Parathyroid adenoma (tissue), 2 donors: ENCODE measurements at regions not wholly inside any gene's neighbourhood (a gene's known extent, or its start where the extent isn't known, plus 50 kb on each side); places are given as distances from the start of the nearest gene placed in this dataset.
"Not testable (repeated sequence)": the region's sequence is repeated elsewhere in the genome, so short reads cannot be mapped to it uniquely, and the experiment has no call there.

Source experiments
- H2AFZ ChIP-seq: fragments of 300-600 bp; sonication (generic); one replicate; pipeline ENCODE4 v1.7.0; 2017; ENCODE audit warnings: antibody characterized with exemption, mild to moderate bottlenecking
- H3K27ac ChIP-seq: fragments of 300-600 bp; sonication (generic); one replicate; pipeline ENCODE4 v1.7.0; 2017
- H3K27me3 ChIP-seq: fragments of 300-600 bp; sonication (generic); one replicate; pipeline ENCODE4 v1.7.0; 2017; ENCODE audit warnings: low read length; ENCODE audit not compliant: control insufficient read depth, insufficient read depth
- H3K36me3 ChIP-seq: fragments of 300-600 bp; sonication (generic); one replicate; pipeline ENCODE4 v1.7.0; 2017; ENCODE audit warnings: low read length; ENCODE audit not compliant: control insufficient read depth, insufficient read depth
- H3K4me1 ChIP-seq: fragments of 300-600 bp; sonication (generic); one replicate; pipeline ENCODE4 v1.7.0; 2017; ENCODE audit warnings: control low read depth
- H3K4me2 ChIP-seq: fragments of 300-600 bp; sonication (generic); one replicate; pipeline ENCODE4 v1.7.0; 2017; ENCODE audit warnings: low read length
- H3K4me3 ChIP-seq: fragments of 300-600 bp; sonication (generic); one replicate; pipeline ENCODE4 v1.7.0; 2017; ENCODE audit warnings: low read depth, low read length
- H3K79me2 ChIP-seq: fragments of 300-600 bp; sonication (generic); one replicate; pipeline ENCODE4 v1.7.0; 2017; ENCODE audit warnings: control low read depth
- H3K9ac ChIP-seq: fragments of 300-600 bp; sonication (generic); one replicate; pipeline ENCODE4 v1.7.0; 2017; ENCODE audit warnings: mild to moderate bottlenecking
- H3K9me3 ChIP-seq: fragments of 300-600 bp; sonication (generic); one replicate; pipeline ENCODE4 v1.7.0; 2017; ENCODE audit warnings: low read length; ENCODE audit not compliant: control insufficient read depth
- TF ChIP-seq, protein P1 (sequence below): fragments of 300-600 bp; sonication (generic); IDR thresholded peaks from one replicate; pipeline ENCODE4 v1.7.0; 2017; ENCODE audit warnings: antibody characterized with exemption, mild to moderate bottlenecking
- donor health status: primary hyperparathyroidism.

DNA sequence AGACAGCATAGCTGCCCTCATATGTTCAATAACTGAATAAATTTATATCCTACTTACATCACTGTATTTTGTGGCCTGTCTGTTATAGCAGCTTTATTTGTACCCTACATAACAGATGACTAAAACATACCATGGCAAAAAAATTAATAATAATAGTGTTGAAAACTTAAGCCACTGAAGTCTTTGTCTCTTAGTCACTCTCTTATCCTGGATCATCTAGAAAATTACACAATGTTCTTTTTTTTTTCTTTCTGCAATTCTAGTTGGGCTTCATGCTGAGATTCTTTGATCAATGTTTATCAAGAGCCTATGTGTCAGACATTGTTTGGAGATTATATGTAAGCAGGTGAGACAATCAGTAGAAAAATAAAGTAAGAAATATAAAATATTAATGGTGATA lies 519.3 kb upstream of the ARPP21 start:
- H3K9ac ChIP-seq, result no peak overlapping the region

DNA sequence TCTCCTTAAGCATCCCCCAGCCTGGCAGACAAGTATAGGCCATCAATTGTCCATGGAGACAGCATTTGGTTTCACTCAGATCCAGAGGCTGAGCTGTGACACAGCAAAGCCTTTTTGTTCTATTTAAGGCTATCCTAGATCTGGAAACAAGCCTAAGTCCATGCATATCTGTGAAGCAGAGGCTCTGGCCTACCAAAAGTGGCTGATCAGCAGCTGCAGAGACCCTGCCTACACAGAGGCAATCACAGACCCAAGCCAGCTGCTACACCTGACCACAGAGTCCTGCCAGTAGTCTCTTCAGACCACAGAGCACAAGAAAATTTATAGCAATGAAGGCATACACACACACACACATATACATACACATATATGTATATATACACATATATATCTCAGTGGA lies 501.7 kb upstream of the ARPP21 start:
- H3K4me1 ChIP-seq, result no peaks in the 10 kb centered on the region
- H3K36me3 ChIP-seq, result no peaks in the 10 kb centered on the region
- H3K4me3 ChIP-seq, result no peak overlapping the region
- H2AFZ ChIP-seq, result no peak overlapping the region
- peaks cover 3% of the 10 kb centered on the region for H3K9me3 ChIP-seq
- H3K79me2 ChIP-seq, result no peaks in the 10 kb centered on the region
- no peak overlapping the region for H3K4me2 ChIP-seq
- no peak overlapping the region for H3K27ac ChIP-seq
- no peak overlapping the region for H3K9ac ChIP-seq
- H3K27me3 ChIP-seq, result no peaks in the 10 kb centered on the region
- TF ChIP-seq, protein P1, sequence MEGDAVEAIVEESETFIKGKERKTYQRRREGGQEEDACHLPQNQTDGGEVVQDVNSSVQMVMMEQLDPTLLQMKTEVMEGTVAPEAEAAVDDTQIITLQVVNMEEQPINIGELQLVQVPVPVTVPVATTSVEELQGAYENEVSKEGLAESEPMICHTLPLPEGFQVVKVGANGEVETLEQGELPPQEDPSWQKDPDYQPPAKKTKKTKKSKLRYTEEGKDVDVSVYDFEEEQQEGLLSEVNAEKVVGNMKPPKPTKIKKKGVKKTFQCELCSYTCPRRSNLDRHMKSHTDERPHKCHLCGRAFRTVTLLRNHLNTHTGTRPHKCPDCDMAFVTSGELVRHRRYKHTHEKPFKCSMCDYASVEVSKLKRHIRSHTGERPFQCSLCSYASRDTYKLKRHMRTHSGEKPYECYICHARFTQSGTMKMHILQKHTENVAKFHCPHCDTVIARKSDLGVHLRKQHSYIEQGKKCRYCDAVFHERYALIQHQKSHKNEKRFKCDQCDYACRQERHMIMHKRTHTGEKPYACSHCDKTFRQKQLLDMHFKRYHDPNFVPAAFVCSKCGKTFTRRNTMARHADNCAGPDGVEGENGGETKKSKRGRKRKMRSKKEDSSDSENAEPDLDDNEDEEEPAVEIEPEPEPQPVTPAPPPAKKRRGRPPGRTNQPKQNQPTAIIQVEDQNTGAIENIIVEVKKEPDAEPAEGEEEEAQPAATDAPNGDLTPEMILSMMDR, result no peak

More for the DNA sequence above, 519.3 kb upstream of the ARPP21 start:
- Histone ChIP-seq H3K79me2 (no peaks in the 10 kb centered on the region), H3K9me3 (no peaks in the 10 kb centered on the region), H3K27ac (no peak overlapping the region), H3K4me1 (no peaks in the 10 kb centered on the region), H3K4me3 (no peak overlapping the region), H3K36me3 (no peaks in the 10 kb centered on the region), H2AFZ (no peak overlapping the region), H3K4me2 (no peak overlapping the region), H3K27me3 (no peaks in the 10 kb centered on the region)
- TF ChIP-seq, protein P1, result no peak

DNA sequence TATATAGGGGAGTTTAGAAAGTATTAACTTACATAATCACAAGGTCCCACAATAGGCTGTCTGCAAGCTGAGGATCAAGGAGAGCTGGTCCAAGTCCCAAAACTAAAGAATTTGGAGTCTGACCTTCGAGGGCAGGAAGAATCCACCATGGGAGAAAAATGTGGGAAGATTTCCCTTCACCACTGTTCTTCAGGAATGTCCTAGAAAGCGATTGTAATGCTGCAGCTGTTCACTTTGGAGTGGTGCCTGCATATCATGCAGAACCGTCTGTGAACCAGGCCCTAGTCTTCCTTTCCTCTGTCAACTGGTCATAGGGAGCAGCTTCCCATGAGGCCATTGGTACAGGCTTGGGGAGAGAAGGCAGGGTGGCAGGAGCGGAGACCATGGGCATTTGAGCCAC lies 497.9 kb upstream of the ARPP21 start:
- Histone ChIP-seq H3K9me3 (peaks cover 3% of the 10 kb centered on the region), H3K27ac (no peak overlapping the region), H3K9ac (no peak overlapping the region), H3K4me3 (no peak overlapping the region), H3K79me2 (no peaks in the 10 kb centered on the region), H2AFZ (no peak overlapping the region), H3K4me1 (no peaks in the 10 kb centered on the region), H3K36me3 (no peaks in the 10 kb centered on the region), H3K27me3 (no peaks in the 10 kb centered on the region), H3K4me2 (no peak overlapping the region)
- TF ChIP-seq, protein P1, result no peak

DNA sequence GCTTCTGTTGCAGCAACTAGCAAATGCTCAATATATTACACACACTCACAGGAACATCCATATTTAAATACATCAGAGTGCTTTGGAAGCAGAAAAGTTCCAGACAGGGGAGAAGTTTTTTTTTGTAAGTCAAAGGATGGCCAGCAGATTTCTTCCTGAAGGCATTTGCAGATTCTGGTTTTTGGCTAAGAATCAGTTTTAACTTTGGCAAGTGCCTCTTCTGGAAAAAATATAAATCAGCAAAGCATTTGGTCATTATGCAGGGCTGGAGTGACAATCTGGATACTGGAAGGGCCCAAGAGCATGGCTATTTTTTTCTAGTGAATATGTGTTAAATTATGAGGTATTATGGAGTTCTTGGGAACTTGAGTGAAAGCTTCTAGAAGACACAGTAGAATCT lies 495.3 kb upstream of the ARPP21 start:
- no peak overlapping the region for H3K4me3 ChIP-seq
- H3K36me3 ChIP-seq, result no peaks in the 10 kb centered on the region
- H3K27me3 ChIP-seq, result no peaks in the 10 kb centered on the region
- no peaks in the 10 kb centered on the region for H3K4me1 ChIP-seq
- no peaks in the 10 kb centered on the region for H3K79me2 ChIP-seq
- H3K9me3 ChIP-seq, result peaks cover 3% of the 10 kb centered on the region
- no peak overlapping the region for H3K4me2 ChIP-seq
- no peak overlapping the region for H3K27ac ChIP-seq
- no peak overlapping the region for H3K9ac ChIP-seq
- H2AFZ ChIP-seq, result no peak overlapping the region
- TF ChIP-seq, protein P1, result no peak

DNA sequence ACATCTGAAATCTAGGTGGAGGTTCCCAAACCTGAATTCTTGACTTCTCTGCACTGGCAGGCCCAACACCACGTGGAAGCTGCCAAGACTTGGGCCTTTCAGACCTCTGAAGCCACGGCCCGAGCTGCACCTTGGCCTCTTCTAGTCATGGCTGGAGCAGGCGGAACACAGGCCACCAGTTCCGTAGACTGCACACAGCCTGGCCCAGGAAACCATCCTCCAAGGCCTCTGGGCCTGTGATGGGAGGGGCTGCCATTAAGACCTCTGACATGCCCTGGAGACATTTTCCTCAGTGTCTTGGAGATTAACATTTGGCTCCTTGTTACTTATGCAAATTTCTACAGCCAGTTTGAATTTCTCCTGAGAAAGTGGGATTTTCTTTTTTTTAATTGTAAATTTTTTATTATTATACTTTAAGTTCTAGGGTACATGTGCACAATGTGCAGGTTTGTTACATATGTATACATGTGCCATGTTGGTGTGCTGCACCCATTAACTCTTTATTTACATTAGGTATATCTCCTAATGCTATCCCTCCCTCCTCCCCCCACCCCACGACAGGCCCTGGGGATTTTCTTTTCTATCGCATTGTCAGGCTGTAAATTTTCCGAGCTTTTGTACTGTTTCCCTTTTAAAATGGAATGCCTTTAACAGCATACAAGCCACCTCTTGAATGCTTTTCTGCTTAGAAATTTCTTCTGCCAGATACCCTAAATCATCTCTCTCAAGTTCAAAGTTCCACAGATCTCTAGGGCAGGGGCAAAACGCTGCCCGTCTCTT lies 492.9 kb upstream of the ARPP21 start:
- not testable (repeated sequence) for H3K9me3 ChIP-seq, H3K4me2 ChIP-seq, H3K36me3 ChIP-seq, H3K27ac ChIP-seq, H3K4me1 ChIP-seq, H3K79me2 ChIP-seq, H3K9ac ChIP-seq, H2AFZ ChIP-seq, H3K4me3 ChIP-seq, H3K27me3 ChIP-seq
